ENCODE measurements at regions not wholly inside any gene's neighbourhood (a gene's known extent, or its start where the extent isn't known, plus 50 kb on each side); places are given as distances from the start of the nearest gene placed in this dataset.

DNA sequence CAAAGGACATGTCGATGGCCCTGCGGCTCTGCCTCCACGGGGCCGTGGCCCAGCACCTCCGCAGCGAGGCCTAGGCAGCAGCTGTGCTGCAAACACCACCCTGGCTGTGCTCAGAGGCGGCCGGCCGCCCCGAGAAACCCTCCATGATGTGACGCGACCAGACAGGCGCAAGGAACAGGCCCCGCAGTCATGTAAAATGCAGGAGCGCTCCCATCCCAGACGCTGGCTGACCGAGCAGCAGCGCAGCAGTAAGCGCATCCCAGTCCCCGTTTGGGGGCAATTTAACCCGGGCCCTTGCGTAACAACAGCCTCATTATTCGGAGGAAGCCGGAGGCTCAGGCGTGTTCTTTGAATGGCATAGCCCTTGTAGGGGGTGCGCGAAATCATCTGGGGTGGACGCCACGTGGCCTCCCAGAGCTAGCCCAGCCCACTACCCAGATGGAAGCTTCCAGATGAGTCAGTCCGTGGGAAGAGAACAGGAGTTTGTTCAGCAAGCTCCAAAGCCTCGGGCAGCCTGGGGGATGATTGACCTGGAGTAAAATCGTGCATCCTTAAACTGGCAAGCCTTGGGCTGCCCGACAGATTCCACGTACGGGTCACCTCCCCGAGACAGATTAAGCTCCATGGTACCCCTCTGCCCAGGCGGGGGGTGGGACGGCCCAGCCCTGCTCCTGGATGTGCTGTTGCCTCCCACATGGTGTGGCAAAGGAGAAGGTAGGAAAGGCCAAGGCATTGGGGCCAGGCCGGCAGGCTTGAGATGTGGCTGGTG lies 124.0 kb downstream of the HMX1 start:
- no peak overlapping the region for H2BK12ac ChIP-seq (ENCODE audit: low read depth, low read length)
- WGBS, 2 experiments (ENCODE audit: extremely low coverage in 1 of 2, insufficient coverage in 1 of 2, insufficient read length in 1 of 2, insufficient replicate concordance in 2 of 2, low coverage in 1 of 2, low lambda C conversion rate in 2 of 2, missing lambda C conversion rate in 1 of 2) = 89% methylated on average over 32 of the region's 39 CpGs; no CpG with 5 or more reads in 1 of the 2 experiments
- no peaks in the 10 kb centered on the region for H3K79me1 ChIP-seq (ENCODE audit: low read depth, low read length)
- H3K36me3 ChIP-seq (ENCODE audit: control insufficient read depth in 2 of 4, insufficient read depth in 4 of 4, low read length in 3 of 4) = no peaks in the 10 kb centered on the region
- no peak overlapping the region for H2BK20ac ChIP-seq (ENCODE audit: low read length)
- H3K23me2 ChIP-seq (ENCODE audit: low read depth, low read length) = no peaks in the 10 kb centered on the region; the same call in 1 of the 2 replicates
- H3K79me2 ChIP-seq (ENCODE audit: control insufficient read depth in 1 of 2, insufficient read depth in 2 of 2, low read length in 2 of 2) = no peaks in the 10 kb centered on the region
- no peak overlapping the region for H3K14ac ChIP-seq (ENCODE audit: insufficient read length)
- no peak overlapping the region for H3K4ac ChIP-seq (replicated peaks; ENCODE audit: insufficient read length, low read depth, low read length)
- DNase-seq (ENCODE audit: low read depth in 1 of 2, low spot score in 2 of 2) (peak in 1 of 2 experiments; percentile 49), FAIRE-seq (no peak)
- H3K4me1 ChIP-seq (replicated peaks in 1 of 4; ENCODE audit: control insufficient read depth in 3 of 4, insufficient read depth in 4 of 4, low read length in 3 of 4) = no peaks in the 10 kb centered on the region; a peak in 1 of 7 replicates
- no peak overlapping the region for H3K23ac ChIP-seq (ENCODE audit: insufficient read length)
- H3K4me3 ChIP-seq (ENCODE audit: extremely low read depth in 1 of 4, insufficient read depth in 2 of 4, low read depth in 3 of 4, low read length in 4 of 4) = no peak overlapping the region
- H2BK15ac ChIP-seq (ENCODE audit: low read length) = no peak overlapping the region
- no peaks in the 10 kb centered on the region for H3K27me3 ChIP-seq (replicated peaks in 1 of 4; ENCODE audit: control insufficient read depth in 3 of 4, extremely low read depth in 1 of 4, insufficient read depth in 3 of 4, low read length in 3 of 4)
- no peak overlapping the region for H3K9ac ChIP-seq (replicated peaks in 1 of 4; ENCODE audit: extremely low read depth in 1 of 4, low read depth in 3 of 4, low read length in 3 of 4)
- no peak overlapping the region for H4K91ac ChIP-seq (replicated peaks; ENCODE audit: insufficient read length, low read length)
- no peak overlapping the region for H2BK120ac ChIP-seq (replicated peaks; ENCODE audit: low read depth, low read length)
- TF ChIP-seq CEBPB (IDR thresholded peaks at IDR 0.05; ENCODE audit: low read depth, low read length) = peak; percentile 45; the same call in 1 of the 2 replicates
- no peak for TF ChIP-seq JUND (IDR thresholded peaks at IDR 0.05; ENCODE audit: low read length)
- no peak overlapping the region for H3K27ac ChIP-seq (ENCODE audit: low read depth, low read length)
- H3K9me3 ChIP-seq (ENCODE audit: insufficient read depth in 2 of 2, low read depth in 1 of 2, low read length in 1 of 2) = no peaks in the 10 kb centered on the region
- ChIA-PET CTCF (ENCODE audit: partially characterized antibody) (interaction anchor here (1.6 kb wide), 1 partner anchor 108 kb away, joined by 5 read pairs; no protein-coding TSS in a partner anchor), POLR2A (ENCODE audit: partially characterized antibody) (no interaction called here)
- peak overlapping the region; percentile 12; the same call in 1 of the 2 replicates for H2BK5ac ChIP-seq (ENCODE audit: low read depth, low read length)
- no peak overlapping the region for H3K56ac ChIP-seq (replicated peaks; ENCODE audit: insufficient read length, low read depth, low read length)
- H3K4me2 ChIP-seq (ENCODE audit: insufficient read depth in 1 of 2, low read depth in 2 of 2, low read length in 2 of 2) = no peak overlapping the region
- no peak overlapping the region for H4K5ac ChIP-seq (ENCODE audit: insufficient read length, low read depth, low read length)
- H4K8ac ChIP-seq (ENCODE audit: extremely low read depth, insufficient read depth, low read length) = peak overlapping the region; percentile 31
- H3K18ac ChIP-seq (ENCODE audit: extremely low read depth, low read length) = no peak overlapping the region; the same call in 1 of the 2 replicates
- peaks cover 0 to 4% of the 10 kb centered on the region in 2 experiments for H4K20me1 ChIP-seq (replicated peaks in 1 of 2; ENCODE audit: control insufficient read depth in 1 of 2, insufficient read depth in 2 of 2, low read length in 2 of 2)
- H2AFZ ChIP-seq (ENCODE audit: low read length) = no peak overlapping the region; the same call in 1 of the 2 replicates
- H2AK5ac ChIP-seq (ENCODE audit: low read depth, low read length) = no peak overlapping the region

Data from H1 (cell line).